ENCODE measurements at regions not wholly inside any gene's neighbourhood (a gene's known extent, or its start where the extent isn't known, plus 50 kb on each side); places are given as distances from the start of the nearest gene placed in this dataset.

- DNase-seq (no peak), ATAC-seq (no peak)
- intact Hi-C loops (cut with micrococcal nuclease): no loop called here
These were observed 329.1 kb downstream of the SAMD5 start for GRCh38 chr6:147837540-147837939.

GRCh38 chr6:147839708-147840610, 331.5 kb downstream of the SAMD5 start:
- ATAC-seq (no peak), DNase-seq (no peak)
- intact Hi-C loops (cut with micrococcal nuclease): no loop called here

- ATAC-seq (no peak), DNase-seq (no peak)
- intact Hi-C loops (cut with micrococcal nuclease): no loop called here
These were observed 333.2 kb downstream of the SAMD5 start for GRCh38 chr6:147841547-147842148.

- DNase-seq (no peak), ATAC-seq (no peak)
- intact Hi-C loops (cut with micrococcal nuclease): no loop called here
These were observed 341.2 kb downstream of the SAMD5 start for GRCh38 chr6:147849401-147850330.

DNA sequence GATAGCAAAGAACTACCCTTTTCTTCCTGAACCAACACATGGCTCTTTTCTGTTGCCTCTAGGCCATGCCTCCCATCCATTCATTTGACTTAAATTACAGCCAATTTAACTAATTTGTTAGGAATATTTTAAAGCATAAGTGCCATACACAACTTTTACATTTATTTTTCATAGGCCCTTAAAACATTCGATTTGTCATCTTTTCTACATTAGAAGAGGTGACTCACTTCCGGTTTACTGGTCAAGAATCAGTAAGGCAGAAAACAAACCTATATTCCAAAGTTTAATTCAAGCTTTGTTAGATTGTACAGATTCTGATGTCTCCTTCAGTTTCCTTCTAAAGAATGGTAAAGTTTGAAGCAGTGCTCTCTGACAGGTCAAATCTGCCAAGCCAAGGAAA, 344.3 kb downstream of the SAMD5 start:
- DNase-seq: no peak
- ATAC-seq: no peak
- intact Hi-C loops (cut with micrococcal nuclease): no loop called here

- intact Hi-C loops (cut with micrococcal nuclease): no loop called here
- DNase-seq (no peak), ATAC-seq (no peak)
These were observed 345.1 kb downstream of the SAMD5 start for GRCh38 chr6:147853574-147853973.

GRCh38 chr6:147855803-147856482, 347.5 kb downstream of the SAMD5 start:
- ATAC-seq (no peak), DNase-seq (no peak)
- intact Hi-C loops (cut with micrococcal nuclease): no loop called here

GRCh38 chr6:147856687-147857086, 348.2 kb downstream of the SAMD5 start:
- ATAC-seq: no peak
- intact Hi-C loops (cut with micrococcal nuclease): no loop called here

GRCh38 chr6:147858421-147858820, 349.9 kb downstream of the SAMD5 start:
- DNase-seq (no peak), ATAC-seq (no peak)
- intact Hi-C loops (cut with micrococcal nuclease): no loop called here

More at GRCh38 chr6:147856687-147857086, 348.2 kb downstream of the SAMD5 start:
- DNase-seq: no peak

GRCh38 chr6:147859071-147859470, 350.6 kb downstream of the SAMD5 start:
- DNase-seq: no peak

GRCh38 chr6:147861696-147862095, 353.2 kb downstream of the SAMD5 start:
- no peak for DNase-seq
- no peak for ATAC-seq
- intact Hi-C loops (cut with micrococcal nuclease): no loop called here

More at GRCh38 chr6:147859071-147859470, 350.6 kb downstream of the SAMD5 start:
- no peak for ATAC-seq
- intact Hi-C loops (cut with micrococcal nuclease): no loop called here

DNA sequence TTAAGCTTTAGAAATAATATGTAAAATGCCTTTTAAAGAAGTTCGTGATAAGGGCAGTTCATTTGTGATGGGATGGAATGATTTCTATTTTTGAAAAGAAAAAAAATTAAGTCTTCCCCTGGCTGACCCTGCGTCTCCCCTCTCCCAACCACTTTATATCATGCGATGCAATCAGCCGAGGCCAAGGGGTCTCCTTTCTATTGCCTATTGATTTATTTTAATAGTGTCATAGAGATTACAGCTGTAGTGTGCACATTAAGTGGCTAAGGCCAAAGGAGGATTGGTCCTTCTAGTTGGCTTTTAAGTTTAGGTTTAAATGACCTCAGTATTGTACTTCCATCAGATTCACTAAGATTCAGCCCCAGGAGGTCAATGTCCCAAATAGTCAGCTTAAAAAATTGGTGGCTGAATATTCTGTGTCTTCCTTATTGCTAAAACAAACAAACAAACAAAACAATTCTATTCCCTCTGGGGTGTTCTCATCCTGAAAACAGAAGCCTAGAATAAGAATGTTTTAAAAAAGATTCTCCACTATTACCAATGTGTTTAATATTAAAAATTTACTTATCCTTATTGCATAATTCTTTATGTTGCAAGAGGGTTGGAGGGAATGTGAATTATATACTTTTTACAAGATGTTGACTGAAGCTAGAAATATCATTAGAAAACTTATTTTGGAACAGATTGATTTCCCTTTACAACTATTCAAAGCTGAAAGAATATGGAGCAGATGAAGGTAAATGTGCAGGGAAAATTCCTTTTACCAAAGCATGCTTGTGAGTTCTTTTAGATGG, 359.1 kb downstream of the SAMD5 start:
- intact Hi-C loops (cut with micrococcal nuclease): no loop called here
- DNase-seq: no peak
- ATAC-seq: no peak

DNA sequence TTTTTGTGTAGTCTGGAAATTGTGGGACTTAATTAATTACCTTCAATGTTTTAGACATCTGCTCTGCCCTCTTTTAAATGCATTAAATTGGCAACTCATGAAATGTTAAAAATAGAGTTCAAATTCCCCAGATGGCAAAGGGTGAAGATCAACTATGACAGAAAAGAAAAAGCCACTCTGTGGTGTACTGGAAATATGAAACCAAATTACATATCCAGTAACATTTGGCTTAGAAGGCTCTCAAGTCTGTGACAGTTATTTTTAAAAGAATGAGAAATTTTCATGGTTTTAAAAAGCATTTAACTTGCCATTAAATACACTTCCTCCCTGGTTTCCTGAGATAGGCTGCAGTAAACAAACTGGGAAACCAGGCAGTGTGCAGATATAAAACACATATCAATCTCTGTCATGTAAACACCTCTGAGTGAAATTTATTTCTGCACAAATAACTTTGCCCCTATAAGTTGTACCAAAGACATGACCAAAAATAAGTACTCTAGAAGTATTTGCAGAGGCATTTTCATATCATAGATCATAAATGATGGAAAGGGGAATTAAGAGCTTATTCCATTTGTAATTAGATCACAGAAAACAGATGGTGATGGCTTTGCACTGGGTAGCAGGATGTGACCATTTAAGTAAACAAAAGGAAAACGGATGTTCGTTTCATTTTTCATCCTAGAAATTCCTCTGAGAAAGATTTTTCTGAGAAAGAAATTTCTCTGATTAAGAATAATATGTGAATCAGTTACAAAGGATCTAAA, 360.1 kb downstream of the SAMD5 start:
- DNase-seq: no peak
- no peak for ATAC-seq
- intact Hi-C loops (cut with micrococcal nuclease): no loop called here

DNA sequence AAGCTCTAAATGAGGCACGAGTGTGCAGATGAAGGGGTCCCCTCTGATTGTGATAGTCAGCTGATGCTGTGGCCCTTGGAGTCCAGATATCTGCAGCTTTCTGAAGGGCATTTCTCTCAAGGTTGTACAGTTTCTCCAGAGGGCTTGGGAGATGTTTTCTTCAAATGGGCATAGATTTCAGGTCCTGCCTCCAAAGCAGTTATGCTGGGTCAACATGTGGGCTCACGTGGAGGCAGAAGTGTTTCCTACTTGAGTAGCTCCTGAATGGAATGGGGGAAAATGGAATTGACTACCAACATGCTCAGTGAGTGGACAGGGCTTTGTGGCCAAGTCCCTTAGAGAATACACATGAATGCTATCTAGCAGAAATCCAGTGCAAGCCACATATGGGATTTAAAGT, 360.7 kb downstream of the SAMD5 start:
- no peak for DNase-seq
- no peak for ATAC-seq
- intact Hi-C loops (cut with micrococcal nuclease): no loop called here

DNA sequence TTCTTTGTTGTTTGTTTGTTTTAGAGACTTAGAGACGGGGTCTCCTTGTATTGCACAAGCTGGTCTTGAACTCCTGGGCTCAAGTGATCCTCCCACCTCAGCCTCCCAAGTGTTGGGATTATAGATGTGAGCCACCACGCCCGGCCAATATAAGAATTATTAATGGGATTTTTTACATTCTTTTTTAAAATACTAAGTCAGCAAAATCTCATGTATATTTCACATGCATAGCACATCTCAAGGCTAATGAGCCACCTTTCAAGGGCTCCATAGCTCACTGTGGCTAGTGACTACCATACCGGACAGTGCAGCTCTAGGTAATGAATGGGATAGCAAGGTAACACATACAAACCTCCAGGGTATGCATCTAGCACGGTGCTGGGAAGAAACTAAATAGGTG, 361.4 kb downstream of the SAMD5 start:
- intact Hi-C loops (cut with micrococcal nuclease): no loop called here
- ATAC-seq (no peak), DNase-seq (no peak)

DNA sequence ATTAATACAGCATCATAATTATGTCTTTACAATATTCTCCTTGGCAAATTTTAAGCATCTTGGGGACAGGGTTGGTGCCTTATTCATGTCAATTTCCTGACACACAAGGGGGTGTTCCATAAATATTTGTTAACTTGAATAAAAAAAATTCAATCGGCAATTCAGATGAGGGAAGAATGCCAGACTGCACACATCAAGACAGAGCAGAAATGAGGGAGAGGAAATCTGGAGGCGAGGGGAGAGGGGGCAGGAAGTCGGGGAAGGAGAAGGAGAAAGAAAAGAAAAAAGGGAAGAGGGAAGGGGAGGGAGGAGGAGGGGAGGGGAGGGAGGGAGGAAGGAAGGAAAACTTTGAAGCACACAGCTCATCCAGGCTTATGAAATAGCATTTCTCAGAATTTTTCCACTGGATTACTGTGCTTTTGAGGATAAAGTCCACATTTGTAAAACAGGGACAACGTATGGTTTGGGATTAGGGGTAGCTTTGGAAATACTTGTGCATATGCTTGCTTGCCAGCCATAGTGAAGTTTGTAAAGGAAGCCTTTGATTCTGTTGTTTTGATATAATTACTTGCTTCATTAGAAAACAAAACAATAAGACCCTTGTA, 362.1 kb downstream of the SAMD5 start:
- no peak for DNase-seq
- intact Hi-C loops (cut with micrococcal nuclease): no loop called here
- ATAC-seq: no peak

- intact Hi-C loops (cut with micrococcal nuclease): no loop called here
- no peak for ATAC-seq
These were observed 363.5 kb downstream of the SAMD5 start for GRCh38 chr6:147872002-147872401.

More at GRCh38 chr6:147872002-147872401, 363.5 kb downstream of the SAMD5 start:
- DNase-seq: no peak

All from left ventricle myocardium superior (tissue), 1 donor.